Psoas muscle (tissue), 7 donors: ENCODE measurements at regions not wholly inside any gene's neighbourhood (a gene's known extent, or its start where the extent isn't known, plus 50 kb on each side); places are given as distances from the start of the nearest gene placed in this dataset.

Experiments used
- ATAC-seq, 4 donors: fragments of 200-7000 bp; cut with Tn5 transposase; one replicate each; pipeline ENCODE4 v1.9.1; 2020; ENCODE audit warnings: moderate library complexity in 3 of 4, mild to moderate bottlenecking in 2 of 4
- DNase-seq, 2 donors: peaks; one replicate each; pipeline ENCODE4 v3.0.0-alpha.2; 2020
- H3K27ac ChIP-seq: fragments of 200-600 bp; one replicate; pipeline ENCODE4 v1.8.0; 2022
- H3K27me3 ChIP-seq, 3 donors: fragments of 200-600 bp in 1 of 3; one replicate each; pipeline versions ENCODE4 v1.6.1 to v1.8.0; 2013 to 2022; ENCODE audit warnings: low read length in 2 of 3, mild to moderate bottlenecking in 2 of 3, moderate library complexity in 1 of 3; ENCODE audit not compliant: insufficient read depth in 3 of 3
- H3K36me3 ChIP-seq, 2 donors: fragments of 200-600 bp in 1 of 2; one replicate each; pipeline versions ENCODE4 v1.6.1 to v1.8.0; 2013 to 2022; ENCODE audit warnings: low read depth in 1 of 2, mild to moderate bottlenecking in 1 of 2, moderate library complexity in 1 of 2; ENCODE audit not compliant: insufficient read depth in 1 of 2
- H3K4me1 ChIP-seq: fragments of 200-600 bp; one replicate; pipeline ENCODE4 v1.8.0; 2022
- H3K4me3 ChIP-seq: fragments of 200-600 bp; one replicate; pipeline ENCODE4 v1.8.0; 2022; ENCODE audit warnings: mild to moderate bottlenecking
- H3K9me3 ChIP-seq: fragments of 200-600 bp; one replicate; pipeline ENCODE4 v1.8.0; 2022
- CTCF ChIP-seq: fragments of 200-600 bp; IDR thresholded peaks from one replicate; pipeline ENCODE4 v1.8.0; 2022; ENCODE audit warnings: antibody characterized with exemption
- WGBS, 3 donors: extraction: QIAGEN DNeasy Blood & Tissue Kit; methylation state at CpG; one replicate each; pipeline versions ENCODE4 v1.1.6 to v1.1.7; 2013; 5-methylcytosine and 5-hydroxymethylcytosine counted together
- intact Hi-C, 2 donors: fragments of 100-400 bp; cut with DNase I; formaldehyde crosslinking; loops; one replicate each; pipeline versions ENCODE4 v1.11.0 to v1.14.2; 2022
- donor health status: healthy with polysubstance abuse.
- donor health status: DM: no; HTN: no; CAD: no; lungs with moderate emphysema.
- donor health status: Bipolar disorder and iron deficiency.
- donor health status: healthy.
- donor health status: DM: yes; HTN: yes; CAD: no.
- donor health status: DM: no; HTN: no; CAD: no.
- donor health status: DM: yes; HTN: yes; CAD: no.

- Histone ChIP-seq H3K9me3 (no peaks in the 10 kb centered on the region), H3K36me3 (no peaks in the 10 kb centered on the region), H3K27me3 (no peaks in the 10 kb centered on the region), H3K4me1 (peaks cover 11% of the 10 kb centered on the region), H3K27ac (no peak overlapping the region), H3K4me3 (no peak overlapping the region)
- 76 to 87% (median 83%) methylated on average over 6 of the region's 6 CpGs for WGBS, 3 donors
- intact Hi-C loops: loop anchor here in 1 of 2 donors (10.0 kb wide), 1 partner anchor 917 kb away; no protein-coding TSS in a partner anchor
- ATAC-seq (no peak), DNase-seq (no peak)
- no peak for TF ChIP-seq CTCF
These were observed 115.9 kb upstream of the LPP start for GRCh38 chr3:188037965-188038581.

DNA sequence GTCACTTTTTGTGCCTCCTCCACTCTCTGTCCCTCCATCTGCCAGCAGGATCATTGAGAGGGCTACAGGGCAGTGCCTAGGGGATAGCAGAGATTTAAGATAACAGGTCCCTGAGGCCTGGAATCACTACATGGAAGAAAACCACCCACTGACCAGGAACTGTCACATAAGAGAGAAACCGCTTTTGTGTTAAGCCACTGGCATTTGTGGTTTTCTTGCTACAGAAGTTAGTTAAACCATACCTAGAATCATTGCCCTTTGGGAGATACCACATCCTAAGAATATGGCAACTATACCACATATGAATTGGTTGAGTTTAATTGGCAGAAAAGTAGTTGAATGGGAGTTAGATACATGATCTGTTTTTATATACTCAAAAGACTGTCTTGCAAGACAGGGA, 112.8 kb upstream of the LPP start:
- intact Hi-C loops: no loop called here
- 91 to 100% (median 97%) methylated on average over 1 of the region's 1 CpG for WGBS, 3 donors
- ATAC-seq: no peak
- Histone ChIP-seq H3K4me1 (peaks cover 11% of the 10 kb centered on the region), H3K27ac (no peak overlapping the region), H3K9me3 (no peaks in the 10 kb centered on the region), H3K27me3 (no peaks in the 10 kb centered on the region), H3K36me3 (no peaks in the 10 kb centered on the region), H3K4me3 (no peak overlapping the region)
- TF ChIP-seq CTCF: no peak
- no peak for DNase-seq

DNA sequence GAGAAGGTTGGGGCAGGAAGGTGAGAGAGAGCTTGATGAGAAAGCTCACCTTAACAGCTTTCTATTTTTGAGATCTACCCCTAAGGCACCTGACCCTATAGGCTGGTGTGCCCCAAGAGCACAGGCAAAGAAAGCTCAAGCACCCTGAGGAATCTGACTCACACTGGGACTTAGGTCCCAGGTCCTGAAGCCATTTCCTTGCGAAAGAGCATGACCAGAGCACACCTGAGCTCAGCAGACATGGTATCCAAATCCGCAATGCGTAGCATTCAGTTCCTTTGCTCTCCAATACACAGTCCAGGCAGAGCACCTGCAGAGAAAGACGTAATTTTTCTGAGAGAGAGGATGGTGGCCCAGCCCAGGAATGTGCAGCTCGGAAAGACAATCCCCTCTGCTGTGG, 112.1 kb upstream of the LPP start:
- DNase-seq: no peak
- H3K27ac ChIP-seq: no peak overlapping the region
- no peak for TF ChIP-seq CTCF
- intact Hi-C loops: no loop called here
- no peaks in the 10 kb centered on the region for H3K9me3 ChIP-seq
- H3K36me3 ChIP-seq: no peaks in the 10 kb centered on the region
- H3K4me3 ChIP-seq: no peak overlapping the region
- H3K27me3 ChIP-seq: no peaks in the 10 kb centered on the region
- WGBS, 3 donors: 78 to 89% (median 86%) methylated on average over 5 of the region's 5 CpGs
- peaks cover 15% of the 10 kb centered on the region for H3K4me1 ChIP-seq
- peak in 2 of 4 donors; percentile 29 to 34 for ATAC-seq

- DNase-seq: no peak
- no peak for TF ChIP-seq CTCF
- intact Hi-C loops: no loop called here
- H3K27me3 ChIP-seq: no peaks in the 10 kb centered on the region
- peaks cover 10% of the 10 kb centered on the region for H3K4me1 ChIP-seq
- H3K36me3 ChIP-seq: no peaks in the 10 kb centered on the region
- 63 to 78% (median 66%) methylated on average over 6 of the region's 6 CpGs for WGBS, 3 donors
- ATAC-seq: peak in 2 of 4 donors; percentile 35 to 59
- no peaks in the 10 kb centered on the region for H3K9me3 ChIP-seq
- H3K27ac ChIP-seq: no peak overlapping the region
- H3K4me3 ChIP-seq: no peak overlapping the region
These were observed 111.5 kb upstream of the LPP start for GRCh38 chr3:188042466-188042865.

- no peak for TF ChIP-seq CTCF
- ATAC-seq: no peak
- 85 to 89% (median 86%) methylated on average over 2 of the region's 2 CpGs for WGBS, 3 donors
- peaks cover 10% of the 10 kb centered on the region for H3K4me1 ChIP-seq
- H3K36me3 ChIP-seq: no peaks in the 10 kb centered on the region
- DNase-seq: no peak
- no peaks in the 10 kb centered on the region for H3K9me3 ChIP-seq
- intact Hi-C loops: no loop called here
- H3K27ac ChIP-seq: no peak overlapping the region
- no peaks in the 10 kb centered on the region for H3K27me3 ChIP-seq
- H3K4me3 ChIP-seq: no peak overlapping the region
These were observed 110.1 kb upstream of the LPP start for GRCh38 chr3:188043891-188044290.
